NT2/D1 (cell line): ENCODE measurements at regions not wholly inside any gene's neighbourhood (a gene's known extent, or its start where the extent isn't known, plus 50 kb on each side); places are given as distances from the start of the nearest gene placed in this dataset.

Experiments
- DNase-seq: peaks from one replicate; pipeline ENCODE4 v3.0.0-alpha.2; 2011; ENCODE audit warnings: low read depth, low spot score
- H3K27me3 ChIP-seq: 2 replicates; pipeline ENCODE4 v1.6.0; 2011; ENCODE audit warnings: mild to moderate bottlenecking; ENCODE audit not compliant: insufficient read length, insufficient read depth
- H3K36me3 ChIP-seq: 2 replicates; pipeline ENCODE4 v1.6.1; 2011; ENCODE audit warnings: mild to moderate bottlenecking, low read length, mixed read lengths; ENCODE audit not compliant: insufficient read depth, insufficient read length
- H3K4me1 ChIP-seq: 2 replicates; pipeline ENCODE4 v1.5.1; 2011; ENCODE audit not compliant: insufficient read depth, insufficient read length
- H3K4me3 ChIP-seq: 2 replicates; pipeline ENCODE4 v1.5.1; 2011; ENCODE audit warnings: low read depth; ENCODE audit not compliant: insufficient read length
- H3K9ac ChIP-seq: 2 replicates; pipeline ENCODE4 v1.6.0; 2011; ENCODE audit warnings: low read depth; ENCODE audit not compliant: insufficient read length
- H3K9me3 ChIP-seq: 2 replicates; pipeline ENCODE4 v1.5.1; 2011; ENCODE audit warnings: mild to moderate bottlenecking, low read length; ENCODE audit not compliant: insufficient read depth
- SUZ12 ChIP-seq: IDR thresholded peaks from 2 replicates; pipeline ENCODE4 v1.6.1; 2011; ENCODE audit not compliant: insufficient read length, insufficient read depth; ENCODE audit errors: extremely low read depth
- YY1 ChIP-seq: IDR thresholded peaks from 2 replicates; pipeline ENCODE4 v1.6.1; 2011; ENCODE audit not compliant: insufficient read length, insufficient read depth
- ZNF274 ChIP-seq: IDR thresholded peaks from 2 replicates; pipeline ENCODE4 v1.6.1; 2011; ENCODE audit warnings: mild to moderate bottlenecking, low read depth, low read length

GRCh38 chr5:178793151-178793550 lies 62.7 kb upstream of the ZNF354A start:
- no peaks in the 10 kb centered on the region for H3K27me3 ChIP-seq
- peak; percentile 28 for DNase-seq
- TF ChIP-seq ZNF274: no peak
- TF ChIP-seq YY1: no peak
- no peak for TF ChIP-seq SUZ12
- no peaks in the 10 kb centered on the region for H3K36me3 ChIP-seq
- no peak overlapping the region for H3K4me3 ChIP-seq
- H3K4me1 ChIP-seq: no peaks in the 10 kb centered on the region
- no peak overlapping the region for H3K9ac ChIP-seq
- H3K9me3 ChIP-seq: no peaks in the 10 kb centered on the region

GRCh38 chr5:178791976-178792375 lies 61.5 kb upstream of the ZNF354A start:
- DNase-seq: no peak
- Histone ChIP-seq H3K36me3 (no peaks in the 10 kb centered on the region), H3K9me3 (no peaks in the 10 kb centered on the region), H3K4me1 (no peaks in the 10 kb centered on the region), H3K27me3 (no peaks in the 10 kb centered on the region), H3K4me3 (no peak overlapping the region), H3K9ac (no peak overlapping the region)
- TF ChIP-seq YY1 (no peak), ZNF274 (no peak), SUZ12 (no peak)

GRCh38 chr5:178790371-178790770 lies 59.9 kb upstream of the ZNF354A start:
- Histone ChIP-seq H3K9me3 (no peaks in the 10 kb centered on the region), H3K9ac (no peak overlapping the region), H3K27me3 (no peaks in the 10 kb centered on the region), H3K4me3 (no peak overlapping the region), H3K36me3 (no peaks in the 10 kb centered on the region), H3K4me1 (no peaks in the 10 kb centered on the region)
- DNase-seq: no peak
- no peak for TF ChIP-seq SUZ12
- TF ChIP-seq YY1: no peak
- TF ChIP-seq ZNF274: no peak

- no peaks in the 10 kb centered on the region for H3K4me1 ChIP-seq
- no peaks in the 10 kb centered on the region for H3K9me3 ChIP-seq
- H3K27me3 ChIP-seq: no peaks in the 10 kb centered on the region
- H3K36me3 ChIP-seq: no peaks in the 10 kb centered on the region
- TF ChIP-seq ZNF274: no peak
- TF ChIP-seq YY1: no peak
- TF ChIP-seq SUZ12: no peak
- DNase-seq: no peak
- no peak overlapping the region for H3K9ac ChIP-seq
- H3K4me3 ChIP-seq: no peak overlapping the region
These were observed 58.1 kb upstream of the ZNF354A start for GRCh38 chr5:178788381-178789085.

- Histone ChIP-seq H3K4me1 (no peaks in the 10 kb centered on the region), H3K36me3 (no peaks in the 10 kb centered on the region), H3K9me3 (no peaks in the 10 kb centered on the region), H3K9ac (no peak overlapping the region), H3K4me3 (no peak overlapping the region), H3K27me3 (no peaks in the 10 kb centered on the region)
- TF ChIP-seq SUZ12 (no peak), ZNF274 (no peak), YY1 (no peak)
- no peak for DNase-seq
These were observed 57.4 kb upstream of the ZNF354A start for GRCh38 chr5:178787889-178788288.

- TF ChIP-seq YY1 (no peak), SUZ12 (no peak), ZNF274 (no peak)
- H3K4me3 ChIP-seq: no peak overlapping the region
- no peaks in the 10 kb centered on the region for H3K36me3 ChIP-seq
- DNase-seq: no peak
- no peaks in the 10 kb centered on the region for H3K4me1 ChIP-seq
- no peaks in the 10 kb centered on the region for H3K9me3 ChIP-seq
- no peak overlapping the region for H3K9ac ChIP-seq
- no peaks in the 10 kb centered on the region for H3K27me3 ChIP-seq
These were observed 56.5 kb upstream of the ZNF354A start for GRCh38 chr5:178786859-178787499.

- no peak overlapping the region for H3K9ac ChIP-seq
- no peak for TF ChIP-seq SUZ12
- TF ChIP-seq YY1: no peak
- TF ChIP-seq ZNF274: no peak
- no peaks in the 10 kb centered on the region for H3K4me1 ChIP-seq
- H3K27me3 ChIP-seq: no peaks in the 10 kb centered on the region
- no peaks in the 10 kb centered on the region for H3K9me3 ChIP-seq
- DNase-seq: no peak
- no peaks in the 10 kb centered on the region for H3K36me3 ChIP-seq
- no peak overlapping the region for H3K4me3 ChIP-seq
These were observed 56.0 kb upstream of the ZNF354A start for GRCh38 chr5:178786417-178786816.

- no peak for DNase-seq
- H3K9me3 ChIP-seq: no peaks in the 10 kb centered on the region
- H3K9ac ChIP-seq: no peak overlapping the region
- H3K36me3 ChIP-seq: no peaks in the 10 kb centered on the region
- no peaks in the 10 kb centered on the region for H3K27me3 ChIP-seq
- H3K4me3 ChIP-seq: no peak overlapping the region
- no peaks in the 10 kb centered on the region for H3K4me1 ChIP-seq
- TF ChIP-seq YY1 (no peak), ZNF274 (no peak), SUZ12 (no peak)
These were observed 55.5 kb upstream of the ZNF354A start for GRCh38 chr5:178785999-178786398.
